ENCODE measurements at regions not wholly inside any gene's neighbourhood (a gene's known extent, or its start where the extent isn't known, plus 50 kb on each side); places are given as distances from the start of the nearest gene placed in this dataset.

DNA sequence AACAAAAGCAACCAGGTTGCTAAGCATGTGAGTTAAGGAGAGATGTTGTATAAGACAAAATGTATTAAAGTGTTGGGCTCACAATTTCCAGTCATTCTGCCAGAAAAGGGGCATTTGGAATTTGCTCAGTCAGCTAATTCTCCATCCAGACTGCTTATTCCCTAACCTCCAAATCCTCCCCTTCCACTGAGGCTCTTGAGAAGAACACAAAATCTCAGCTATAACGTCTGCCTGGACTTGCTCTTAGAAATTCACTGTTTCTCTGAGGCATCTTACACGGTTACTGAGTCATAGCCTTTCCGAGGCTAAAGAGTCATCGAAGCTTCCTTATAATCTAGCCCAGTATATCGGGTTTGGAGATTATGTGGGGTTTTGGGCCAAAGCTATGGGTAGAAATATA, 548.2 kb upstream of the ADGRL4 start:
- H3K27ac ChIP-seq (ENCODE audit: low read length) = no peak overlapping the region
- no peaks in the 10 kb centered on the region for H3K27me3 ChIP-seq (replicated peaks; ENCODE audit: insufficient read depth, low read length)
- H3K4me2 ChIP-seq (ENCODE audit: low read depth, low read length) = no peak overlapping the region
- DNase-seq = no peak
- no peaks in the 10 kb centered on the region for H3K9me3 ChIP-seq (replicated peaks; ENCODE audit: insufficient read depth, low read length)
- no peaks in the 10 kb centered on the region for H3F3A ChIP-seq (ENCODE audit: insufficient read depth, low read length)
- no peaks in the 10 kb centered on the region for H4K20me1 ChIP-seq (ENCODE audit: insufficient read depth, low read length)
- H3K9ac ChIP-seq (ENCODE audit: low read length) = no peak overlapping the region
- no peaks in the 10 kb centered on the region for H3K36me3 ChIP-seq (replicated peaks; ENCODE audit: insufficient read depth, low read length)
- no peak overlapping the region for H2AFZ ChIP-seq (ENCODE audit: low read length)
- H3K4me1 ChIP-seq (ENCODE audit: low read length) = no peaks in the 10 kb centered on the region
- H3K79me2 ChIP-seq (ENCODE audit: low read length) = no peaks in the 10 kb centered on the region
- no peak for TF ChIP-seq EZH2 (optimal IDR thresholded peaks at IDR 0.05; ENCODE audit: low read depth, low read length)
- no peak for TF ChIP-seq EZH2phosphoT487 (IDR thresholded peaks at IDR 0.05; ENCODE audit: low read length)
- TF ChIP-seq, protein P1, sequence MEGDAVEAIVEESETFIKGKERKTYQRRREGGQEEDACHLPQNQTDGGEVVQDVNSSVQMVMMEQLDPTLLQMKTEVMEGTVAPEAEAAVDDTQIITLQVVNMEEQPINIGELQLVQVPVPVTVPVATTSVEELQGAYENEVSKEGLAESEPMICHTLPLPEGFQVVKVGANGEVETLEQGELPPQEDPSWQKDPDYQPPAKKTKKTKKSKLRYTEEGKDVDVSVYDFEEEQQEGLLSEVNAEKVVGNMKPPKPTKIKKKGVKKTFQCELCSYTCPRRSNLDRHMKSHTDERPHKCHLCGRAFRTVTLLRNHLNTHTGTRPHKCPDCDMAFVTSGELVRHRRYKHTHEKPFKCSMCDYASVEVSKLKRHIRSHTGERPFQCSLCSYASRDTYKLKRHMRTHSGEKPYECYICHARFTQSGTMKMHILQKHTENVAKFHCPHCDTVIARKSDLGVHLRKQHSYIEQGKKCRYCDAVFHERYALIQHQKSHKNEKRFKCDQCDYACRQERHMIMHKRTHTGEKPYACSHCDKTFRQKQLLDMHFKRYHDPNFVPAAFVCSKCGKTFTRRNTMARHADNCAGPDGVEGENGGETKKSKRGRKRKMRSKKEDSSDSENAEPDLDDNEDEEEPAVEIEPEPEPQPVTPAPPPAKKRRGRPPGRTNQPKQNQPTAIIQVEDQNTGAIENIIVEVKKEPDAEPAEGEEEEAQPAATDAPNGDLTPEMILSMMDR (IDR thresholded peaks at IDR 0.05; ENCODE audit: low read length) = no peak
- H3K4me3 ChIP-seq (ENCODE audit: low read length) = no peak overlapping the region
- H3K9me2 ChIP-seq (replicated peaks; ENCODE audit: insufficient read depth, low read length) = no peaks in the 10 kb centered on the region

DNA sequence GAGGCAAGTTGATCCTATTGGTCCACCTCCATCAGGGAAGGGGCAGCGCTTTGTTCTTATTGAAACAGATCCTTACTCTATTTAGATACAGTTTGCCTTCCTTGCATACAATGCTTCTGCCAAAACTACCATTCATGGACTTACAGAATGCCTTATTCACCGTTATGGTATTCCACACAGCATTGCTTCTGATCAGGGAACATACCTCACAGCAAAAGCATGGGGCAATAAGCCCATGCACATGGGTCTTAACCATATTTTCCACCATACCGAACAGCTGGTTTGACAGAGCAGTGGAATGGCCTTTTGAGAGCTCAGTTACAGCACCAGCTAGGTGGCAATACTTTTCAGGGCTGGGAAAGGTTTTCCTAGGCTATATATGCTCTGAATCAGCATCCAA, 544.8 kb upstream of the ADGRL4 start:
- Histone ChIP-seq H3K9me3 (replicated peaks; ENCODE audit: insufficient read depth, low read length) (no peaks in the 10 kb centered on the region), H2AFZ (ENCODE audit: low read length) (no peak overlapping the region), H3F3A (ENCODE audit: insufficient read depth, low read length) (no peaks in the 10 kb centered on the region), H3K9ac (ENCODE audit: low read length) (no peak overlapping the region), H4K20me1 (ENCODE audit: insufficient read depth, low read length) (no peaks in the 10 kb centered on the region), H3K4me2 (ENCODE audit: low read depth, low read length) (no peak overlapping the region), H3K4me1 (ENCODE audit: low read length) (no peaks in the 10 kb centered on the region), H3K27me3 (replicated peaks; ENCODE audit: insufficient read depth, low read length) (no peaks in the 10 kb centered on the region), H3K79me2 (ENCODE audit: low read length) (no peaks in the 10 kb centered on the region), H3K27ac (ENCODE audit: low read length) (no peak overlapping the region), H3K4me3 (ENCODE audit: low read length) (no peak overlapping the region), H3K36me3 (replicated peaks; ENCODE audit: insufficient read depth, low read length) (no peaks in the 10 kb centered on the region), H3K9me2 (replicated peaks; ENCODE audit: insufficient read depth, low read length) (no peaks in the 10 kb centered on the region)
- TF ChIP-seq, protein P1 (IDR thresholded peaks at IDR 0.05; ENCODE audit: low read length) = no peak
- no peak for TF ChIP-seq EZH2 (optimal IDR thresholded peaks at IDR 0.05; ENCODE audit: low read depth, low read length)
- TF ChIP-seq EZH2phosphoT487 (IDR thresholded peaks at IDR 0.05; ENCODE audit: low read length) = no peak
- DNase-seq = no peak

DNA sequence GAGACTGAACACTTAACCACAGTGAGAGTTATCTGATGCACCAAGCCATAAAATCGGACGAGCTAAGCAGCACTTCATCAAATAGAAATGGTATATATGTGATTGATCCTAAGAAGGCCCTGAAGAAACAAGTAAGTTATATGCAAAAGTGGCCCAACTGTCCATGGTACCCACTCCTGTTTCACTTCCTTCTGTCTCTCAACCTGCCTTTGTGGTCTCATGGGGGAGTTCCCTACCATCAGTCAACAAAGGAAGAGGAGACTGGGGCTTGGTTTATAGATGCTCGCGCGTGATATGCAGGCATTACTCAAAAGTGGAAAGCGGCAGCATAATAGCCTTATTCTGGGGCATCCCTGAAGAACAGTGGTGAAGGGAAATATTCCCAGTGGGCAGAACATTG, 543.9 kb upstream of the ADGRL4 start:
- Histone ChIP-seq H3K9me2 (replicated peaks; ENCODE audit: insufficient read depth, low read length) (no peaks in the 10 kb centered on the region), H3K9me3 (replicated peaks; ENCODE audit: insufficient read depth, low read length) (no peaks in the 10 kb centered on the region), H3K27ac (ENCODE audit: low read length) (no peak overlapping the region)

More for the DNA sequence above, 543.9 kb upstream of the ADGRL4 start:
- Histone ChIP-seq H4K20me1 (ENCODE audit: insufficient read depth, low read length) (no peaks in the 10 kb centered on the region), H3K27me3 (replicated peaks; ENCODE audit: insufficient read depth, low read length) (no peaks in the 10 kb centered on the region), H3K36me3 (replicated peaks; ENCODE audit: insufficient read depth, low read length) (no peaks in the 10 kb centered on the region), H3K4me3 (ENCODE audit: low read length) (no peak overlapping the region), H3K4me2 (ENCODE audit: low read depth, low read length) (no peak overlapping the region), H3K9ac (ENCODE audit: low read length) (no peak overlapping the region), H3F3A (ENCODE audit: insufficient read depth, low read length) (no peaks in the 10 kb centered on the region), H3K79me2 (ENCODE audit: low read length) (no peaks in the 10 kb centered on the region), H2AFZ (ENCODE audit: low read length) (no peak overlapping the region), H3K4me1 (ENCODE audit: low read length) (no peaks in the 10 kb centered on the region)
- TF ChIP-seq, protein P1 (IDR thresholded peaks at IDR 0.05; ENCODE audit: low read length) = no peak
- TF ChIP-seq EZH2phosphoT487 (IDR thresholded peaks at IDR 0.05; ENCODE audit: low read length) = no peak
- no peak for TF ChIP-seq EZH2 (optimal IDR thresholded peaks at IDR 0.05; ENCODE audit: low read depth, low read length)
- DNase-seq = no peak

Data from MM.1S (cell line).